Thyroid gland (tissue), 4 donors: ENCODE measurements at regions not wholly inside any gene's neighbourhood (a gene's known extent, or its start where the extent isn't known, plus 50 kb on each side); places are given as distances from the start of the nearest gene placed in this dataset.

Experiments
- POLR2A ChIP-seq, 2 donors: fragments of 450-650 bp; IDR thresholded peaks; one replicate each; pipeline ENCODE4 v1.6.1; 2017; ENCODE audit warnings: antibody characterized with exemption in 2 of 2, mild to moderate bottlenecking in 2 of 2, moderate library complexity in 1 of 2
- TF ChIP-seq, protein P1 (sequence below), 6 experiments: fragments of 200-600 bp in 3 of 6; fragments of 450-650 bp in 3 of 6; sonication (generic) in 3 of 6; IDR thresholded peaks; one replicate each; pipeline ENCODE4 v1.5.1; 2016 to 2019; ENCODE audit warnings: antibody characterized with exemption in 6 of 6, mild to moderate bottlenecking in 2 of 6, inconsistent platforms in 1 of 6, moderate library complexity in 1 of 6

DNA sequence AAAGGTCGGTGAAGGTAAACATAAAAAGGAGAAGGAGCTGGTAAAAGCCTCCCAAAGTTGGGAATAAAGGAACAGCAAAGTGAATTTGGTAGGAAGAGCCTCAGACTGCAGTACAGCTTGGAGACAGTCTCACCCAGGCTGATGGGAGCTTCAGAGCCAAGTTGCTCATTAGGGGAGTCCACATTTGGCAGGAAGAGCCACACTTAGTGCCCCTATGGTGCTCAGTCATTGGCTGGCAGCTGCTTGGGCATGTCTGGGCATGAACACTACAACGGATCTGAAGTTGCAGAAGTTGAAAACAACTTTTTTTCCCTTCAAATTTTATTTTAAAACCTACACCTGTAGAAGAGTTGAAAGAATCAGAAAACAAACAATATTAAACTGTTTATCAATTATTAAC is 2497.3 kb downstream of the ARAP2 start:
- TF ChIP-seq, protein P1, sequence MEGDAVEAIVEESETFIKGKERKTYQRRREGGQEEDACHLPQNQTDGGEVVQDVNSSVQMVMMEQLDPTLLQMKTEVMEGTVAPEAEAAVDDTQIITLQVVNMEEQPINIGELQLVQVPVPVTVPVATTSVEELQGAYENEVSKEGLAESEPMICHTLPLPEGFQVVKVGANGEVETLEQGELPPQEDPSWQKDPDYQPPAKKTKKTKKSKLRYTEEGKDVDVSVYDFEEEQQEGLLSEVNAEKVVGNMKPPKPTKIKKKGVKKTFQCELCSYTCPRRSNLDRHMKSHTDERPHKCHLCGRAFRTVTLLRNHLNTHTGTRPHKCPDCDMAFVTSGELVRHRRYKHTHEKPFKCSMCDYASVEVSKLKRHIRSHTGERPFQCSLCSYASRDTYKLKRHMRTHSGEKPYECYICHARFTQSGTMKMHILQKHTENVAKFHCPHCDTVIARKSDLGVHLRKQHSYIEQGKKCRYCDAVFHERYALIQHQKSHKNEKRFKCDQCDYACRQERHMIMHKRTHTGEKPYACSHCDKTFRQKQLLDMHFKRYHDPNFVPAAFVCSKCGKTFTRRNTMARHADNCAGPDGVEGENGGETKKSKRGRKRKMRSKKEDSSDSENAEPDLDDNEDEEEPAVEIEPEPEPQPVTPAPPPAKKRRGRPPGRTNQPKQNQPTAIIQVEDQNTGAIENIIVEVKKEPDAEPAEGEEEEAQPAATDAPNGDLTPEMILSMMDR (IDR thresholded peaks at IDR 0.05): no peak
- no peak for TF ChIP-seq POLR2A (IDR thresholded peaks at IDR 0.05)
